Rectal smooth muscle tissue (tissue), 1 donor: ENCODE measurements at regions not wholly inside any gene's neighbourhood (a gene's known extent, or its start where the extent isn't known, plus 50 kb on each side); places are given as distances from the start of the nearest gene placed in this dataset.

Source experiments
- H3K27ac ChIP-seq: one replicate; pipeline ENCODE4 v1.7.0; 2013; ENCODE audit warnings: low read depth, low read length, inconsistent platforms
- H3K27me3 ChIP-seq: one replicate; pipeline ENCODE4 v1.7.0; 2013; ENCODE audit warnings: low read length; ENCODE audit not compliant: control insufficient read depth, insufficient read depth
- H3K36me3 ChIP-seq: one replicate; pipeline ENCODE4 v1.7.0; 2013; ENCODE audit warnings: low read length; ENCODE audit not compliant: control insufficient read depth, insufficient read depth
- H3K4me1 ChIP-seq: one replicate; pipeline ENCODE4 v1.7.0; 2013; ENCODE audit warnings: low read length; ENCODE audit not compliant: control insufficient read depth, insufficient read depth
- H3K4me3 ChIP-seq: one replicate; pipeline ENCODE4 v1.7.0; 2013; ENCODE audit warnings: low read length
- H3K9ac ChIP-seq: one replicate; pipeline ENCODE4 v1.7.0; 2013; ENCODE audit warnings: low read length

DNA sequence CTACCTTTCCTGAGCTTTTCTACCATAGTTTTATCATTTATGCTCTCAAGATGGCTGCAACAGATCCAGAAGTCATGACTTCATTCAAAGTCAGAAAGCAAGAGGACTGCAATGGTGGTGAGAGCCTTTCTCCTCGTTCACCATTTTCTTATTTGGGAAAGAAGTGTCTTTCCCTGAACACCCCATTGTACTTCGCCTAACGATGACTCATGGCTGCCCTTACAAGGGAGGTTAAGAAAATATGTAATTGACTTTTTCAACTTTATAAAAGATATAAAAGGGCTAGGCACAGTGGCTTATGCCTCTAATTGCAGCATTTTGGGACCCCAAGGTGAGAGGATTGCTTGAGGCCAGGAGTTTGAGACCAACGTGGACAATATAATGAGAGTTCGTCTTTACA, 541.7 kb downstream of the METTL15 start:
- Histone ChIP-seq H3K4me1 (no peaks in the 10 kb centered on the region), H3K27me3 (no peaks in the 10 kb centered on the region), H3K4me3 (no peak overlapping the region), H3K36me3 (no peaks in the 10 kb centered on the region), H3K9ac (no peak overlapping the region), H3K27ac (no peak overlapping the region)

DNA sequence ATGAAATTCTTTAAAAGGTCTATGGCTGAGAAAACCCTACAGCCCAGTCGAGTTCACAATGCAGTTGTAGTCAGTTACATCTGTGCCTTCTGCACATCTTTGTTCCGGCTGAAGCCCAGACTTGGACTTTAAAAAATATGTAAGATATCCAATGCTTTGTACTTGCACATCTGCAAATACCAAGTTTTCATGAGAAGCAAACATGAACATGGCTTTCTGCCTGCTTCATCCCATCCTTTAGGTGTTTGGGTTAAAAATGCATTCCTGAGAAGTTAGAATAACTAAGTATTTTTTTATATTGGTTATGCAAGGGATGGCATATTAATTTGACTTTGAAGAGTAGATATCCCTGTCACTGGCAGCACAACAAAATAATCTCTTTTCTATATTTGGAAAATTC, 528.4 kb downstream of the METTL15 start:
- Histone ChIP-seq H3K9ac (no peak overlapping the region), H3K36me3 (no peaks in the 10 kb centered on the region), H3K4me3 (no peak overlapping the region), H3K4me1 (no peaks in the 10 kb centered on the region), H3K27me3 (no peaks in the 10 kb centered on the region), H3K27ac (no peak overlapping the region)

DNA sequence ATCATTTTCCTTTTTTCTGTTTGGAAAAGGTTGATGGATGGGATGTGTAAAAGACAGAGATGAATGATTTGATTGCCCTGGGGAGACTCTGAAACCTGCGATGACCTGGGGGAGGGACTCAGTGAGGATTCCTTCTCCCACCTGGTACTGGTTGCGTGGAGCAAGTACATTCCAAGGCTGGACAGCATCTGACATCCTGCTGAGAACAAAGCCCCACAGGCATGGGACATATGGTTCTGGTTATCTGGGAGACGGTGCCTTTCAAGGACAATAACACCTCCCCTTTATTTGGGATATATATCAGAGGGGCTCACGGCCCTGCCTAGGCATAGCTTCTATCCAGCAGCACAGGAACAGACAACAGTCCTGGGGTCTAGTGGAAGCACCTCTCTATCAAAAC, 527.8 kb downstream of the METTL15 start:
- H3K36me3 ChIP-seq: no peaks in the 10 kb centered on the region
- no peak overlapping the region for H3K9ac ChIP-seq
- H3K4me1 ChIP-seq: no peaks in the 10 kb centered on the region
- H3K27ac ChIP-seq: no peak overlapping the region
- H3K27me3 ChIP-seq: no peaks in the 10 kb centered on the region
- H3K4me3 ChIP-seq: no peak overlapping the region

DNA sequence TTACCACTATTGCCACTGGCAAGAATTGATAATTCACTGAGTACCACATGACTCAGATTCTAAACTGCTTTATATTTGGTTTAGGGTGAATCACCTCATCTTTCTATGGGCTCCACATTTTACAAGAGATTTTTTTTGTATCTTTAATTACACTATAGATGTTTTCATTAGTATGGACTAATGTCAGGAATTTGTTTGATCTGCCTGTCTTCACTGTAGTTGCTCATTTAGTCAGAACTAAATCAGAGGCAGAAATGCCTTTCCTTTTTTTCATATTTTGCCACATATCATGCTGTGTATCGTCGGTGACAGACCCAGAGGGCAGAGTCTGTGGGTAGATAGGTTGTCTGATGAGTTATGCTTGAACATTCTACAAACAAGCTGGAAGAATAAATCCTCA, 524.1 kb downstream of the METTL15 start:
- H3K27me3 ChIP-seq: no peaks in the 10 kb centered on the region
- no peaks in the 10 kb centered on the region for H3K36me3 ChIP-seq
- no peak overlapping the region for H3K9ac ChIP-seq
- H3K27ac ChIP-seq: no peak overlapping the region
- H3K4me3 ChIP-seq: no peak overlapping the region
- H3K4me1 ChIP-seq: no peaks in the 10 kb centered on the region

DNA sequence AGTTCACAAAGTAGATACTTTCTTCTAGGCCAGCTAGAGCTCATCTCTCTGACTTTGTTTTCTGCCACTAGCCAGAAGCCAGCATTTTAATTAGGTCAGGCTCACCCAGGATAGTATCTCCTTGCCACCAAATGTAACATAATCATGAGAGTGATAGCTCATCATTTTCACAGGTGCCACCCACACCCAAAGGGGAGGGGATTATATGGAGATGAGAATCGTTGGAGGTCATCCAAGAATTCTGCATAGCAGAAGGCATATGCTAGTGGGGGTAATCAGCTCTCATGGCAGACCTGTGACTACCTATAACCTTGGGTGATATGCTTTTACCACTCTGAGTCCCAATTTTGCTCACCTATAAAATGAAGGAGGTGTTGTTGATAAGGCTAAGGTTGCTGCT, 523.0 kb downstream of the METTL15 start:
- no peak overlapping the region for H3K4me3 ChIP-seq
- no peaks in the 10 kb centered on the region for H3K36me3 ChIP-seq
- no peaks in the 10 kb centered on the region for H3K27me3 ChIP-seq
- no peaks in the 10 kb centered on the region for H3K4me1 ChIP-seq
- no peak overlapping the region for H3K9ac ChIP-seq
- no peak overlapping the region for H3K27ac ChIP-seq

DNA sequence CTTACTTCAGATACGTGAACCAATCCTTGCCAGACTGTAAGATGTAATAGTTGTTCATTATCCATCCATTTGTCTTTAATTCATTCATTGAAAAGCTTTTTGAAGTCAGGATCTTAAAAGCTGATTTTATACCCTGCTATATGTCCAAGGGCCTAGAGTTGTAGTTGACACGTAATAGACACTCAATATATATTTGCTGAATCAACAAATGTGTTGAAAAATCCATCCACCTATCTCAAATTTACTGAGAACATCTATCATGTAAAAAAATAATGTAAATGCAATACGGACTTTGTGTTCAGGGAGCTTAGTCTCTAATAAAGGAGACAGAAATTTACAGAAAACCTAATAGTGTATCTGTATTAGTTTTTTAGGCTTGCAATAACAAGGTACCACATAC, 521.0 kb downstream of the METTL15 start:
- Histone ChIP-seq H3K27me3 (no peaks in the 10 kb centered on the region), H3K4me3 (no peak overlapping the region), H3K9ac (no peak overlapping the region), H3K36me3 (no peaks in the 10 kb centered on the region), H3K27ac (no peak overlapping the region), H3K4me1 (no peaks in the 10 kb centered on the region)

DNA sequence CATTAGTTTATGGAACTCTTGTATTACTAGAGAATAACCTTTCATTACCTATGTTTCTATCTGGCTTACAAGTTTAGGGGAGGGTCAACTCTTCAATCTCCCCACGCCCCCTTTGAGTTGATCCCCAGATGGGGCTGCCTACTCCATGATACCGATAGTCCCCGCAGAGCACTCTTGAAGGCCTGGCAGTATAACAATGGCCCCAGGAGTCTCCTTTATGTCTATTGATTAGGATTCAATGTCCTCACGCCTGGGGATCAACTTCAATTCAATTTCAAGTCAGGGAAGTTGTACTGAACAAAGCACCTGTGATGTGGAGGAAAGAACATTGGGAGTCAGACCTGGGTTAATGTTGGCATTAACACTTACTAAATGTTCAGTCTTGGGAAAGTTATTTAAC, 520.2 kb downstream of the METTL15 start:
- H3K36me3 ChIP-seq: no peaks in the 10 kb centered on the region
- H3K4me3 ChIP-seq: no peak overlapping the region
- no peaks in the 10 kb centered on the region for H3K4me1 ChIP-seq
- H3K27ac ChIP-seq: no peak overlapping the region
- no peak overlapping the region for H3K9ac ChIP-seq
- no peaks in the 10 kb centered on the region for H3K27me3 ChIP-seq

DNA sequence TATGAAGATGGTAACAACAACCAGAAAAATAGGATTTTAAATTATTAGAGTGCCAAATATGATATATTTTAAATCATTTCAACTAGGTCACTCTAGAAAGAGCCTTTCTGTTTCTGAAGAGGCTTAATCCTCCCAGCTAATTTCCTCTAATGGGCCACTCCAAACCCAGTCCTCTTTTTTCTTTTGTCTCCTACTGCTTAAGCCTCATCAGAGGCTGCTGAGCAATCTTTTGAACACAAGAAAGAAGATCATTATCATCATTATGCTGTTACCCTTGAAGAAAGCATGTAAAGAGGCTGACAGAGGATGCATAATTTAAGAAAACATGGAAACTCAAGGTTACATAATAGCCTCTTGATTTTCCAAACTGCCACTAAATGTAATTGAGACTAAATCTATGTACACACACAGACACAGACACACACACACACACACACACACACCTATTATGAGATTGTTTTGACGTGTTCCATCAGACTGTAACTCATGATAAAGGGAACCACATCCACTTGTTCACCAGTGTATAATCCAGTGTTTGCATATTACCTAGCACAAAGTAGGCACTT, 519.6 kb downstream of the METTL15 start:
- no peak overlapping the region for H3K27ac ChIP-seq
- no peaks in the 10 kb centered on the region for H3K36me3 ChIP-seq
- no peak overlapping the region for H3K9ac ChIP-seq
- no peaks in the 10 kb centered on the region for H3K4me1 ChIP-seq
- H3K4me3 ChIP-seq: no peak overlapping the region
- H3K27me3 ChIP-seq: no peaks in the 10 kb centered on the region

DNA sequence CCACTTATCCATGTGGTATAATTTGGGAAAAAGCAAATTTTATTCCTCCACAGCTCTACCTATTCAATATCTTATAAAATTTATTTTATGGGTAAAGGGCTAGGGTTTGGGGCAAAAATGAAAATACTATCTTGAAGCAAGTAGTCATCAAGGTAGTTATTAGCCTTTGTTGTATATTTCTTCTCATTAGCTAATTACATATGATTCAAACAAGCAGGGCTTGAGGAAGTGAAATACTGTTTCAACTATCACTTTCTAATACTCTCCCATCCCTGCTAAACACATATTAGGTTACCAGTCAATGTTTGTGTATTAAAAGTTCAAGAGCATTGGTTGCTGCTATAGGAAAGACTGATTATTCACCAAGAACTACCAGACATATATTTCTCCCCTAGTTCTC, 517.3 kb downstream of the METTL15 start:
- Histone ChIP-seq H3K27ac (no peak overlapping the region), H3K27me3 (no peaks in the 10 kb centered on the region), H3K4me3 (no peak overlapping the region), H3K4me1 (no peaks in the 10 kb centered on the region), H3K9ac (no peak overlapping the region), H3K36me3 (no peaks in the 10 kb centered on the region)

DNA sequence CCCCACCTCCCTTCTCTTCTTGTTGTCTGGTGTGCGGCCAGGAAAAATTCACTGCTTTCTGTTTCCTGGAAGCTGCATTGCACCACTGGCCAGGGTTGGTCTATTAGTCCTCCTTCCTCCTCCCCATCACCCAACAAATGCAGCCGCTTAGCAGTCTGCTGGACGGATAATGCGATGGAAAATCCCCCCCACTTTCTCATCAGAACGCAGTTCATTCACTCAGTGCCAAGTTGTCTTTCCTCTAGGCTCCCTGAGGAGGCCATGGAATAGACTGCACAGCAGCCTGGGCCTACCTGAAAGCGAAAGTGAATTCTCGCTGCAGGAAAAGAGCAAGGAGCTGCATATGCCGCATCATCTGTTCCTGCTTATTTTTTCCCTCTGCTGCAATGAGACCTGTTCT, 513.6 kb downstream of the METTL15 start:
- Histone ChIP-seq H3K4me3 (peak overlapping the region; percentile 46), H3K36me3 (no peaks in the 10 kb centered on the region), H3K27me3 (no peaks in the 10 kb centered on the region), H3K4me1 (no peaks in the 10 kb centered on the region), H3K9ac (no peak overlapping the region), H3K27ac (no peak overlapping the region)

DNA sequence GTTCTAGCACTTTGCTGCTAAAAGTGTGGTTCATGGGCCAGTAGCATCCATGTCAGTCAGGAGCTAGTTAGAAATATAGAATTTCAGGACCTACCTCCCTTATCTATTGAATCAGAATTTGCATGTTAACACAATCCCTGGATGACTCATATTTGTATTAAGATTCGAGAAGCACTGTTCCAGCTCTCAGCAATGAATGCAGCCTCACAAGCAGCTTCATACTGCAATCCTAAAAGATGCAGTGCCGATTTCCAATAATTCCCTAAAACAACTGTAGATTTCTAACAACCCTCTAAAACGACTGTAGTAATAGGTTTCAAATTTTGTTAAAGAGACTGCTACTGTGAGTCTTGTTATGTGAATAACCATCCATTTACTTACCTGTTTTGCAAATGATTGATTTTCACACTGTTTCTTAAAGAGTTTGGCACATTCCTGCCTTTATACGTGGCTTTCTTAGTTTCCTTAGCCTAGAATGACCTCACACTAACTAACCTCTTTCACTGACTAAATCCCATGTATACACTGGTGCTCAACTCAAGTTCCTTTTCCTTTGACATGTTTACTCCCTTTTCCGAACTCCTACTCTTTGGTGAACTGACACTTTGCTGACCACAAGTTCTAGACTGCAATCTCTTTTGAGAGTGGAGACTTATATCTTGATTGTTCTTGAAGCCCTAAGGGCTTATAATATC, 511.8 kb downstream of the METTL15 start:
- no peaks in the 10 kb centered on the region for H3K36me3 ChIP-seq
- no peak overlapping the region for H3K9ac ChIP-seq
- no peaks in the 10 kb centered on the region for H3K27me3 ChIP-seq
- no peaks in the 10 kb centered on the region for H3K4me1 ChIP-seq
- H3K27ac ChIP-seq: no peak overlapping the region
- H3K4me3 ChIP-seq: no peak overlapping the region

DNA sequence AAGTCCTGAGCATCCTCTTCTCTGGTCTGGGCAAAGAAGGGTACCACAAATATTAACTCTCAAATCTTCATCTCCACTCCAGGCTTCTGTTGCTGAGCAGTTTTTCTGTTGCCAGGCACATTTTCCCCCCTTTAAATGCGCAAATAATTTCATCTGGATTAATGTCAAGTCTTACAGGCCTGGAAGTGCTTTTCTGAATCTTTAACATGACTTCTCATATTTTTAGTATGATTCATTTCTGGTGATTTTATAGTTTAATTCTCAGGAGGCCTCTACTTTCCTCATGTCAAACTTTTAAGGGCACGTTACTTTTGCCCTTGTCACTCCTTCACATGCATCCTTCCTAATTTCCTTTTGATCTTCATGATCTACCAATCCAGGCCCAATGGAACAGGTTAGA, 510.2 kb downstream of the METTL15 start:
- Histone ChIP-seq H3K27me3 (no peaks in the 10 kb centered on the region), H3K4me3 (no peak overlapping the region), H3K9ac (no peak overlapping the region), H3K36me3 (no peaks in the 10 kb centered on the region), H3K27ac (no peak overlapping the region), H3K4me1 (no peaks in the 10 kb centered on the region)
